Immature natural killer cell (primary cell): ENCODE measurements at regions not wholly inside any gene's neighbourhood (a gene's known extent, or its start where the extent isn't known, plus 50 kb on each side); places are given as distances from the start of the nearest gene placed in this dataset.

Source experiments
- DNase-seq, 3 donors: peaks; one replicate each; pipeline ENCODE4 v3.0.0; 2022; ENCODE audit warnings: mixed read lengths in 1 of 3
- H3K27ac Mint-ChIP-seq, 6 donors: one replicate each; pipeline ENCODE4 v1.8.0; 2020; ENCODE audit warnings: mixed read lengths in 6 of 6, mild to moderate bottlenecking in 5 of 6, inconsistent platforms in 4 of 6, moderate library complexity in 3 of 6
- H3K27me3 Mint-ChIP-seq, 3 donors: one replicate each; pipeline ENCODE4 v1.8.0; 2020 to 2021; ENCODE audit warnings: low read depth in 3 of 3, mild to moderate bottlenecking in 3 of 3, mixed read lengths in 3 of 3, moderate library complexity in 3 of 3, inconsistent platforms in 1 of 3
- H3K36me3 Mint-ChIP-seq, 3 donors: one replicate each; pipeline ENCODE4 v1.8.0; 2020; ENCODE audit warnings: mixed read lengths in 3 of 3, inconsistent platforms in 2 of 3, mild to moderate bottlenecking in 2 of 3
- H3K4me1 Mint-ChIP-seq, 2 donors: one replicate each; pipeline ENCODE4 v1.8.0; 2020; ENCODE audit warnings: inconsistent platforms in 2 of 2, mild to moderate bottlenecking in 2 of 2, mixed read lengths in 2 of 2, moderate library complexity in 1 of 2
- H3K4me3 Mint-ChIP-seq, 5 donors: one replicate each; pipeline ENCODE4 v1.8.0; 2020; ENCODE audit warnings: mild to moderate bottlenecking in 5 of 5, mixed read lengths in 5 of 5, inconsistent platforms in 3 of 5, moderate library complexity in 3 of 5
- H3K9me3 Mint-ChIP-seq, 6 donors: one replicate each; pipeline ENCODE4 v1.8.0; 2020; ENCODE audit warnings: mild to moderate bottlenecking in 6 of 6, mixed read lengths in 6 of 6, inconsistent platforms in 4 of 6, moderate library complexity in 3 of 6

DNA sequence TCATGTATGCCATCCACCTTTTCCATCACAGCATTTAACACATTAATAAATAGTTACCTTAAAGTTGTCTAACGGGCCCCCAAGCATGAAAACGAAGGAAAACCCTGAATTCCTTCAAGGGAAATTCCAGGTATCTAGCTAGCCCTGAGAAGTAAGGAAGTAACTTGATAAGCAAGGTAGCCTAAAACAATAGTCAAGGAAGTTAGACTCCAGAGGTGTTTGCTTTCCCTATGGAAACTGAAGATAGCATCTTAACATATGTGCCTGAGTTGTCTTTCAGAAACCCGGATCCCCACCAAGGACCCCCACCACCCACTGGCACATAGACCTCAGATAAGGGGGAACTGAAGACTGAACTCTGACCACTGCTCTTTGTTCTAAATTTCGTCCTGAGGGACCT, 127.4 kb downstream of the TBXT start:
- Mint-ChIP-seq H3K27me3 (peaks cover 0 to 5% (median 3%) of the 10 kb centered on the region in 3 donors), H3K4me3 (no peak overlapping the region), H3K4me1 (no peaks in the 10 kb centered on the region), H3K36me3 (no peaks in the 10 kb centered on the region), H3K27ac (no peak overlapping the region), H3K9me3 (peaks cover 0 to 7% (median 0%) of the 10 kb centered on the region in 6 donors)
- DNase-seq: no peak

DNA sequence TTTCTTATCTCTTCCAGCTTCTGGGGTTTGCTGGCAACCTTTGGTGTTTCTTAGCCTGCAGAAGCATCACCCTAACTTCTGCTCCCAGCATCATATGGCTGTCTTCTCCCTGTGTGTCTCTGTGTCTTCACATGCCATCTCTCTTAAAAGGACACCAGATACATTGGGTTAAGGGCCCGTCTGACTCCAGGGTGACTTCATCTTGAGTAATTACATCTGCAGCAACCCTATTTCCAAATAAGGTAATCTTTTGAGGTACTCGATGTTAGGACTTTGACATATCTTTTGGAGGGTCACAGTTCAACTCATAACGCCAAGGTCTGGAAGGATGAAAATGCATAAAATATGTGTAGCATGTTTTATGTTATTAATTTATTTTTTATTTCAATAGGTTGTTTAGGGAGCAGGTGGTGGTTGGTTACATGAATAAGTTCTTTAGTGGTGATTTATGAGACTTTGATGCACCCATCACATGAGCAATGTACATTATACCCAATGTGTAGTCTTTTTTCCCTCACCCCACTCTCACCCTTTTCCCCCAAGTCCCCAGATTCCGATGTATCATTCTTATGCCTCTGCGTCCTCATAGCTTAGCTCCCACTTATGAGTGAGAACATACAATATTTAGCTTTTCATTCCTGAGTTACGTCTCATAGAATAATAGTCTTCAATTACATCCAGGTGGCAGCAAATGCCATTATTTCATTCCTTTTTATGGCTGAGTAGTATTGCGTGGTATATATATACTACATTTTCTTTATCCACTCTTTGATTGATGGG, 131.1 kb downstream of the TBXT start:
- Mint-ChIP-seq H3K9me3 (peaks cover 0 to 7% (median 0%) of the 10 kb centered on the region in 6 donors), H3K27me3 (peaks cover 0 to 3% (median 3%) of the 10 kb centered on the region in 3 donors), H3K4me1 (no peaks in the 10 kb centered on the region), H3K27ac (no peak overlapping the region), H3K36me3 (no peaks in the 10 kb centered on the region), H3K4me3 (no peak overlapping the region)
- DNase-seq: no peak

- no peak overlapping the region for H3K27ac Mint-ChIP-seq
- no peaks in the 10 kb centered on the region for H3K4me1 Mint-ChIP-seq
- H3K9me3 Mint-ChIP-seq: peaks cover 0 to 3% (median 0%) of the 10 kb centered on the region in 6 donors
Observed at GRCh38 chr6:166032366-166033200, 135.1 kb downstream of the TBXT start.

GRCh38 chr6:166031275-166031674, 136.4 kb downstream of the TBXT start:
- Mint-ChIP-seq H3K4me3 (no peak overlapping the region), H3K27ac (no peak overlapping the region), H3K36me3 (no peaks in the 10 kb centered on the region), H3K4me1 (no peaks in the 10 kb centered on the region), H3K27me3 (peaks cover 0 to 2% (median 0%) of the 10 kb centered on the region in 3 donors), H3K9me3 (no peaks in the 10 kb centered on the region)
- no peak for DNase-seq

More at GRCh38 chr6:166032366-166033200, 135.1 kb downstream of the TBXT start:
- Mint-ChIP-seq H3K36me3 (no peaks in the 10 kb centered on the region), H3K4me3 (no peak overlapping the region), H3K27me3 (peaks cover 0 to 2% (median 0%) of the 10 kb centered on the region in 3 donors)
- no peak for DNase-seq

DNA sequence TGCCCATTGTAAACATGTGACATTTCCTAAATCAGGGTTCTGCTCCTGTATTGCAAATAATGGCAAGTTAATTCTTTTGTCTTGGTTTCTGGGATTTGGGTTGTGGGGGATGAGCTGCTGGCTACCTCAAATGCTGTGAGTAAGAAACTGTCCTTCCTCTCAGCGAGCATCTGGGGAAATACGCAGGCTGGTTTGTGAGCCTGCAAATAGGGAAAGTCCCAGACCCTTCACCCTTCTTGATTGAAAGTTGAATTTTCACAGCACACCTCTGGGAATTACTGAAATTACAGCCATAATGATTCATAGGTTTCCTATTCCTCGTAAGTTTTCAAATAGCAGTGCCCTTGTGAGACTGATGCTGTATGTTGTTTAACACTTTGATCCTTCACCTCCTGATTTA, 138.1 kb downstream of the TBXT start:
- Mint-ChIP-seq H3K36me3 (no peaks in the 10 kb centered on the region), H3K4me3 (no peak overlapping the region), H3K4me1 (no peaks in the 10 kb centered on the region), H3K9me3 (no peaks in the 10 kb centered on the region), H3K27ac (no peak overlapping the region), H3K27me3 (peaks cover 0 to 2% (median 0%) of the 10 kb centered on the region in 3 donors)
- DNase-seq: no peak

GRCh38 chr6:166027761-166028160, 139.9 kb downstream of the TBXT start:
- Mint-ChIP-seq H3K4me1 (no peaks in the 10 kb centered on the region), H3K9me3 (no peaks in the 10 kb centered on the region), H3K27ac (no peak overlapping the region), H3K4me3 (no peak overlapping the region), H3K27me3 (peaks cover 0 to 2% (median 0%) of the 10 kb centered on the region in 3 donors), H3K36me3 (no peaks in the 10 kb centered on the region)
- no peak for DNase-seq

DNA sequence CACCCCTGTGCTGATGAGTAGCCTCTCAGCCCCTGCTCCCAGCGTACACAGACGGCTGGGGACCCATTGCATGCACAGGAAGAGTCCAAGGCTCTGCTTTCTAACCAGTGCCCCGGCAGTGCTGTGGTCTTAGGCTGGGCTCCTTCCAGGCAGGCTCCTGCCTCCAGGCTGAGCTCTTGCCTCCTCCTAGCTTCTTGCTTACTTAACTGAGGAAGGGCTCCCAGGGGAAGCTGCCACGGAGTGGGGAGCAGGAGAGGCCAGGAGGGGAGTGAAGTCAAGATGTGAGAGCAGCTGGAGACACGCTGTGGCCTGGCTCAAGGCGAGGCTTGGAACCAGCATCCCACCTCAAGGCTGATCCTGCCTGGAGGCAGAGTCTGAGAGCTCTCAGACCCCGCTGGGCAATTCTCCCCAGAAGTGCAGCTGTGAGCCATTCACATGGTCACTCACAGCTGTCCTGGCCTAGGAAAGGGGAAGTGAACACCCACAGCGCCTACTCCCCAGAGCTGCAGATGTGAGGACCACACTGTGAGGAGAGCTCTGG, 141.0 kb downstream of the TBXT start:
- H3K36me3 Mint-ChIP-seq: no peaks in the 10 kb centered on the region
- DNase-seq: no peak
- H3K27me3 Mint-ChIP-seq: peaks cover 0 to 2% (median 0%) of the 10 kb centered on the region in 3 donors
- H3K4me1 Mint-ChIP-seq: no peaks in the 10 kb centered on the region
- no peak overlapping the region for H3K27ac Mint-ChIP-seq
- no peak overlapping the region for H3K4me3 Mint-ChIP-seq
- no peaks in the 10 kb centered on the region for H3K9me3 Mint-ChIP-seq

GRCh38 chr6:166025149-166025898, 142.3 kb downstream of the TBXT start:
- H3K27me3 Mint-ChIP-seq: peaks cover 0 to 2% (median 0%) of the 10 kb centered on the region in 3 donors

DNA sequence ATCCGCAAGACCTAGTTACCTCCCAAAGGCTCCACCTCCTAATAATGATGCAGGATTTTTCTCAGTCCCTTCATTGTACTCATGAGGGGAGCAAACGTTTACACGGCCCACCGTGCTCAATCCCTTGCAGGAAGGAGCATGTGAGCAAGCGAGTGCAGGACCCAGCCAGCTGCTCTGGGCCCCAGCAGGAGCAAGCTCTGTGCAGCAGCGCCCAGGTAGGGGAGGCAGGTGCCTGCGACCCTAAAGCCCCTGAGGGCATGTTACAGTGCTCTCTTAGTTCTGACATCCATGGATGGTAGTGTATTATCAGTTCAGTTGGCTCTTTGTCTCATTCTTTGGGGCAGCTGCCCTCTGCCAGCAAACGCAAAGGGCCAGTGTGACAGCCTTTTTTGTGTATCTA, 143.4 kb downstream of the TBXT start:
- Mint-ChIP-seq H3K4me1 (no peaks in the 10 kb centered on the region), H3K36me3 (no peaks in the 10 kb centered on the region), H3K27ac (no peak overlapping the region), H3K27me3 (peaks cover 0 to 2% (median 2%) of the 10 kb centered on the region in 3 donors), H3K9me3 (no peaks in the 10 kb centered on the region), H3K4me3 (no peak overlapping the region)
- no peak for DNase-seq

More at GRCh38 chr6:166025149-166025898, 142.3 kb downstream of the TBXT start:
- Mint-ChIP-seq H3K36me3 (no peaks in the 10 kb centered on the region), H3K27ac (no peak overlapping the region), H3K4me1 (no peaks in the 10 kb centered on the region), H3K9me3 (no peaks in the 10 kb centered on the region), H3K4me3 (no peak overlapping the region)
- DNase-seq: no peak

DNA sequence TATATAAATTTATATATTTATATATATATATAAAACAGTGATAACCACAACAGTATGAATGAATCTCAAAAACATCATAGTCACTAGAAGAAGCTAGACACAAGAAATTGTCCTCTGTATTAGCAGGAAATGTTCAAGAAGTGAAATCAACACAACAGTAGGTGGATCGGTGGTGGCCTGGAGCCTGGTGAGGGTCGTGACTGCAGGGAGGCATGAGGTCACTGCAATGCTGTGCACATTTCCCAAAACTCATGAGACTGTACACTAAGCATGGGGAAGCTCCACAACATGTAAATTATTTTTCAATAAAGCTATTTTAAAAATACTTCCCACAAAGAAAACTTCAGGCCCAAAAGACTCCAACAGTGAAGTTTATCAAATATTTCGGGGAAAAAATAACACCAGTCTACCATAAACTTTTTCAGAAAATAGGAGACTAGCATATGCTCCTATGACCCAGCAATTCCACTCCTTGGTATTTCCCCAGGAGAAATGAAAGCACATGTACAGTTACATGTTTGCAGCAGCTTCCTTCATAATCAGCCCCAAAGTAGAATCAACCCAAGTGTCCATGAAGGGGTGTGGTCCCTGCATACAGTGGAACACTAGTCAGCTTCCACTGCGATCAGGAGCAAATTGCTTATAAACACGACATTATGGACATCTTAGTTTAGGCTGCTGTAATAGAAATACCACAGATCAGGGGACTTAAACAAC, 144.2 kb downstream of the TBXT start:
- Mint-ChIP-seq H3K27me3 (peaks cover 0 to 2% (median 1%) of the 10 kb centered on the region in 3 donors), H3K4me1 (no peaks in the 10 kb centered on the region), H3K36me3 (no peaks in the 10 kb centered on the region), H3K4me3 (no peak overlapping the region), H3K9me3 (peaks cover 0 to 2% (median 0%) of the 10 kb centered on the region in 6 donors), H3K27ac (no peak overlapping the region)
- DNase-seq: no peak

- no peak for DNase-seq
- H3K4me3 Mint-ChIP-seq: no peak overlapping the region
- H3K27ac Mint-ChIP-seq: no peak overlapping the region
- peaks cover 0 to 2% (median 0%) of the 10 kb centered on the region in 3 donors for H3K27me3 Mint-ChIP-seq
- no peaks in the 10 kb centered on the region for H3K36me3 Mint-ChIP-seq
- peaks cover 0 to 18% (median 11%) of the 10 kb centered on the region in 6 donors for H3K9me3 Mint-ChIP-seq
- no peaks in the 10 kb centered on the region for H3K4me1 Mint-ChIP-seq
Observed at GRCh38 chr6:166021429-166021828, 146.2 kb downstream of the TBXT start.

- no peaks in the 10 kb centered on the region for H3K4me1 Mint-ChIP-seq
- H3K9me3 Mint-ChIP-seq: peaks cover 2 to 27% (median 14%) of the 10 kb centered on the region in 6 donors
- no peaks in the 10 kb centered on the region for H3K36me3 Mint-ChIP-seq
- DNase-seq: no peak
- no peak overlapping the region for H3K27ac Mint-ChIP-seq
- peaks cover 0 to 2% (median 0%) of the 10 kb centered on the region in 3 donors for H3K27me3 Mint-ChIP-seq
- no peak overlapping the region for H3K4me3 Mint-ChIP-seq
Observed at GRCh38 chr6:166019214-166019613, 148.4 kb downstream of the TBXT start.
